ENCODE measurements at regions not wholly inside any gene's neighbourhood (a gene's known extent, or its start where the extent isn't known, plus 50 kb on each side); places are given as distances from the start of the nearest gene placed in this dataset.

- TF ChIP-seq ZBTB33 (IDR thresholded peaks at IDR 0.05; ENCODE audit: borderline replicate concordance, low read depth) (no peak), TEAD4 (IDR thresholded peaks at IDR 0.05; ENCODE audit: borderline replicate concordance, insufficient read depth) (no peak), TCF12 (IDR thresholded peaks at IDR 0.05) (no peak), GABPA (IDR thresholded peaks at IDR 0.05; ENCODE audit: low read depth) (no peak)
These were observed 107.5 kb upstream of the THY1 start (continued) for GRCh38 chr11:119530509-119530908.

- no peaks in the 10 kb centered on the region for H3K9me2 ChIP-seq
These were observed 107.0 kb upstream of the THY1 start for GRCh38 chr11:119529936-119530335.

More at GRCh38 chr11:119529936-119530335, 107.0 kb upstream of the THY1 start:
- no peak for DNase-seq
- Histone ChIP-seq H3K4me2 (no peak overlapping the region), H3K9ac (no peak overlapping the region), H3K27me3 (ENCODE audit: insufficient read depth) (peaks cover 10% of the 10 kb centered on the region; the same call in 1 of the 2 replicates), H3K79me2 (ENCODE audit: insufficient read depth) (no peaks in the 10 kb centered on the region), H3F3A (replicated peaks; ENCODE audit: insufficient read depth) (no peaks in the 10 kb centered on the region), H3K9me3 (no peaks in the 10 kb centered on the region), H2AFZ (ENCODE audit: low read depth) (no peak overlapping the region), H3K36me3 (replicated peaks in 1 of 2; ENCODE audit: control insufficient read depth in 1 of 2, insufficient read depth in 2 of 2, low read length in 1 of 2) (no peaks in the 10 kb centered on the region), H3K4me3 (ENCODE audit: low read depth in 2 of 2, low read length in 1 of 2) (no peak overlapping the region), H3K4me1 (ENCODE audit: control insufficient read depth in 1 of 2, insufficient read depth in 2 of 2, low read depth in 1 of 2, low read length in 1 of 2) (no peaks in the 10 kb centered on the region), H4K20me1 (ENCODE audit: insufficient read depth) (no peaks in the 10 kb centered on the region), H3K27ac (ENCODE audit: low read depth in 2 of 2, low read length in 1 of 2) (no peak overlapping the region)
- no peak for TF ChIP-seq IRF3 (IDR thresholded peaks at IDR 0.05; ENCODE audit: low read depth, low read length)
- TF ChIP-seq NRF1 (IDR thresholded peaks at IDR 0.05; ENCODE audit: low read depth, low read length): no peak
- TF ChIP-seq NFIC (IDR thresholded peaks at IDR 0.05; ENCODE audit: borderline replicate concordance): no peak
- no peak for TF ChIP-seq JUND (IDR thresholded peaks at IDR 0.05)
- no peak for TF ChIP-seq TEAD4 (IDR thresholded peaks at IDR 0.05; ENCODE audit: borderline replicate concordance, insufficient read depth)
- no peak for TF ChIP-seq TAF1 (IDR thresholded peaks at IDR 0.05; ENCODE audit: borderline replicate concordance, low read depth, low read length)
- TF ChIP-seq ELF1 (IDR thresholded peaks at IDR 0.05): no peak
- no peak for TF ChIP-seq CTCF (IDR thresholded peaks at IDR 0.05)
- TF ChIP-seq EZH2phosphoT487 (IDR thresholded peaks at IDR 0.05; ENCODE audit: borderline replicate concordance, low read depth): no peak
- no peak for TF ChIP-seq MAX (IDR thresholded peaks at IDR 0.05; ENCODE audit: low read depth)
- CTCF ChIA-PET: interaction anchor here (0.9 to 1.3 kb wide), 3 partner anchors 34 to 55 kb away, joined by 3 to 4 read pairs (median 4); no protein-coding TSS in a partner anchor
- POLR2A ChIA-PET: no interaction called here
- WGBS (ENCODE audit: low lambda C conversion rate): 18% methylated on average over 4 of the region's 4 CpGs

Data from SK-N-SH (cell line).